Left colon (tissue), 2 donors: ENCODE measurements at regions not wholly inside any gene's neighbourhood (a gene's known extent, or its start where the extent isn't known, plus 50 kb on each side); places are given as distances from the start of the nearest gene placed in this dataset.

Source experiments
- ATAC-seq: fragments of 200-7000 bp; cut with Tn5 transposase; one replicate; pipeline ENCODE4 v1.9.1; 2020; ENCODE audit warnings: mild to moderate bottlenecking, moderate library complexity
- DNase-seq, 2 donors: peaks; one replicate each; pipeline ENCODE4 v3.0.0-alpha.2; 2020
- intact Hi-C, 2 donors: fragments of 100-400 bp; cut with DNase I in 1 of 2; cut with micrococcal nuclease in 1 of 2; formaldehyde crosslinking; loops; one replicate each; pipeline versions ENCODE4 v1.11.2 to v1.14.0; 2022; cut with DNase I, micrococcal nuclease
- donor health status: DM: no; HTN: no; CAD: no.
- donor health status: DM: yes; HTN: yes; CAD: no.

- intact Hi-C loops: no loop called here
- no peak for DNase-seq
- no peak for ATAC-seq
These were observed 103.6 kb downstream of the MACIR start for GRCh38 chr5:103362211-103362610.

- intact Hi-C loops: no loop called here
- peak; percentile 28 for ATAC-seq
- DNase-seq: no peak
These were observed 101.9 kb downstream of the MACIR start for GRCh38 chr5:103360475-103360874.

- intact Hi-C loops: no loop called here
- ATAC-seq (no peak), DNase-seq (no peak)
These were observed 99.9 kb downstream of the MACIR start for GRCh38 chr5:103358305-103358995.

- ATAC-seq (no peak), DNase-seq (no peak)
These were observed 99.1 kb downstream of the MACIR start for GRCh38 chr5:103357636-103358035.

GRCh38 chr5:103356350-103357091 is 98.0 kb downstream of the MACIR start:
- intact Hi-C loops: no loop called here
- DNase-seq (no peak), ATAC-seq (no peak)

More at GRCh38 chr5:103357636-103358035, 99.1 kb downstream of the MACIR start:
- intact Hi-C loops: no loop called here

GRCh38 chr5:103355579-103355978 is 97.0 kb downstream of the MACIR start:
- no peak for ATAC-seq
- intact Hi-C loops: no loop called here
- DNase-seq: no peak

- intact Hi-C loops: no loop called here
- ATAC-seq: no peak
These were observed 95.9 kb downstream of the MACIR start for GRCh38 chr5:103354446-103354845.

GRCh38 chr5:103353581-103353980 is 95.0 kb downstream of the MACIR start:
- ATAC-seq (no peak), DNase-seq (no peak)
- intact Hi-C loops: no loop called here

More at GRCh38 chr5:103354446-103354845, 95.9 kb downstream of the MACIR start:
- no peak for DNase-seq

- ATAC-seq: no peak
- no peak for DNase-seq
- intact Hi-C loops: no loop called here
These were observed 89.3 kb downstream of the MACIR start for GRCh38 chr5:103347716-103348423.

GRCh38 chr5:103346162-103346748 is 87.7 kb downstream of the MACIR start:
- DNase-seq: no peak
- intact Hi-C loops: no loop called here
- no peak for ATAC-seq

- ATAC-seq (no peak), DNase-seq (no peak)
- intact Hi-C loops: no loop called here
These were observed 86.9 kb downstream of the MACIR start for GRCh38 chr5:103345461-103345860.

GRCh38 chr5:103340717-103341388 is 82.3 kb downstream of the MACIR start:
- ATAC-seq (no peak), DNase-seq (no peak)
- intact Hi-C loops: no loop called here

GRCh38 chr5:103340132-103340531 is 81.6 kb downstream of the MACIR start:
- DNase-seq: no peak
- ATAC-seq: no peak
- intact Hi-C loops: no loop called here

GRCh38 chr5:103336941-103337340 is 78.4 kb downstream of the MACIR start:
- ATAC-seq: no peak
- intact Hi-C loops: no loop called here
- no peak for DNase-seq

- ATAC-seq (no peak), DNase-seq (no peak)
- intact Hi-C loops: no loop called here
These were observed 74.8 kb downstream of the MACIR start for GRCh38 chr5:103333376-103333775.

GRCh38 chr5:103330875-103331274 is 72.3 kb downstream of the MACIR start:
- DNase-seq (no peak), ATAC-seq (no peak)
- intact Hi-C loops: no loop called here
